C4-2B (cell line): ENCODE measurements at regions not wholly inside any gene's neighbourhood (a gene's known extent, or its start where the extent isn't known, plus 50 kb on each side); places are given as distances from the start of the nearest gene placed in this dataset.
"Not testable (repeated sequence)": the region's sequence is repeated elsewhere in the genome, so short reads cannot be mapped to it uniquely, and the experiment has no call there.

ENCODE experiments used
- H3K27ac ChIP-seq: fragments of 450-650 bp; 2 replicates; pipeline ENCODE4 v1.5.1; 2017
- ZFX ChIP-seq: fragments of 450-650 bp; IDR thresholded peaks from 2 replicates; pipeline ENCODE4 v1.6.1; 2017
- TF ChIP-seq, protein P1 (sequence below): fragments of 450-650 bp; conservative IDR thresholded peaks from 2 replicates; pipeline ENCODE4 v1.5.1; 2017; ENCODE audit warnings: mild to moderate bottlenecking

DNA sequence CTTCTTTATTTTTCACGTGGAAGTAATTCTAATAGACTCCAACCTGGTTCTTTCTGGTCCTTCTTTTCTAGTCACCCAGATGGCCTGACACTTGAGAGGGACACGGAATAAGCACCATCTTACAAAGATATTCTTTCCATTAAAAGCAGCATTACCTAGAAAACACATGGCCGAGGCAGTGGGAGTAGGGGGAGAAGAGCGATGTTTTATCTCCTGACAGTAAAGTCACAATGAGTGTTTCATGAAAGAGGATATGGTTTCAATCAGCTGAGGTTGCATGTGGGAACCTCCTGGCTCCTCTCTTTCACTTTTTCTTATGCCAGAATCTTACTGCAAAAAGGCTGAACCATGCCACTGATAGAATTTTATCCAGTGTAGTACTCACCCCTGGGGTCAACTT, 288.8 kb upstream of the SPAG17 start:
- H3K27ac ChIP-seq: no peak overlapping the region
- TF ChIP-seq ZFX: no peak
- TF ChIP-seq, protein P1, sequence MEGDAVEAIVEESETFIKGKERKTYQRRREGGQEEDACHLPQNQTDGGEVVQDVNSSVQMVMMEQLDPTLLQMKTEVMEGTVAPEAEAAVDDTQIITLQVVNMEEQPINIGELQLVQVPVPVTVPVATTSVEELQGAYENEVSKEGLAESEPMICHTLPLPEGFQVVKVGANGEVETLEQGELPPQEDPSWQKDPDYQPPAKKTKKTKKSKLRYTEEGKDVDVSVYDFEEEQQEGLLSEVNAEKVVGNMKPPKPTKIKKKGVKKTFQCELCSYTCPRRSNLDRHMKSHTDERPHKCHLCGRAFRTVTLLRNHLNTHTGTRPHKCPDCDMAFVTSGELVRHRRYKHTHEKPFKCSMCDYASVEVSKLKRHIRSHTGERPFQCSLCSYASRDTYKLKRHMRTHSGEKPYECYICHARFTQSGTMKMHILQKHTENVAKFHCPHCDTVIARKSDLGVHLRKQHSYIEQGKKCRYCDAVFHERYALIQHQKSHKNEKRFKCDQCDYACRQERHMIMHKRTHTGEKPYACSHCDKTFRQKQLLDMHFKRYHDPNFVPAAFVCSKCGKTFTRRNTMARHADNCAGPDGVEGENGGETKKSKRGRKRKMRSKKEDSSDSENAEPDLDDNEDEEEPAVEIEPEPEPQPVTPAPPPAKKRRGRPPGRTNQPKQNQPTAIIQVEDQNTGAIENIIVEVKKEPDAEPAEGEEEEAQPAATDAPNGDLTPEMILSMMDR: no peak

DNA sequence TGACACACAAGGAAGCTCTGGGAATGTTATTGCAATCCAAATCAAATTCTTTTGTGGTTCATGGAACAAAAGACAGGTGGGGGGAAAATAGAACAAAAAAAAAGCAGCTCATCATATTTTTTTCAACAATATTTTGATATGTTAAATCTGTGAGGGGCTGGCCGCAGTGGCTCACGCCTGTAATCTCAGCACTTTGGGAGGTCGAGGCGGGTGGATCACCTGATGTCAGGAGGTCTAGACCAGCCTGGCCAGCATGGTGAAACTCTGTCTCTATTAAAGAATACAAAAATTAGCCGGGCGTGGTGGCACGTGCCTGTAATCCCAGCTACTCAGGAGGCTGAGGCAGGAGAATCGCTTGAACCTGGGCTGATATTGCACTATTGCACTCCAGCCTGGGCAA, 279.4 kb upstream of the SPAG17 start:
- H3K27ac ChIP-seq: not testable (repeated sequence)

DNA sequence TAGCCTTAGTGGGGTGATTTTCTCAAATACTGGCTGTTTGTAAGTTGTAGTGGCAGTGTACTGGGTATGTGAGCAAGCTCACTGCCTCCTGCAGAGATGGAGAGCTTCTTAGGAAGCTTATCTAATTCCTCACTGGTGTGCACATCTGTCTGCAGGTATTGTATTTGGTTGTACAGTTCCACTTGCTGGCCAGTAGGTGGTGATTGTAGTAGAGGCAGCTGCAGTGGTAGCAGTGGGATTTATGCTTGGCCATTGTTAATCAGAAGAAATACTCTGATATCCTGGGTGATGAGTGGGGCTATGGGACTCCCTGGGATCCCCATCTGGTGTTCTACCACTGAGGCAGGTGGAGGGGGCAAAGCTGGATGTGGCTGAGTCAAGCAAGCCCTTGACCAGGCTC, 276.1 kb upstream of the SPAG17 start:
- no peak overlapping the region for H3K27ac ChIP-seq
- TF ChIP-seq, protein P1: peak; percentile 53
- no peak for TF ChIP-seq ZFX

DNA sequence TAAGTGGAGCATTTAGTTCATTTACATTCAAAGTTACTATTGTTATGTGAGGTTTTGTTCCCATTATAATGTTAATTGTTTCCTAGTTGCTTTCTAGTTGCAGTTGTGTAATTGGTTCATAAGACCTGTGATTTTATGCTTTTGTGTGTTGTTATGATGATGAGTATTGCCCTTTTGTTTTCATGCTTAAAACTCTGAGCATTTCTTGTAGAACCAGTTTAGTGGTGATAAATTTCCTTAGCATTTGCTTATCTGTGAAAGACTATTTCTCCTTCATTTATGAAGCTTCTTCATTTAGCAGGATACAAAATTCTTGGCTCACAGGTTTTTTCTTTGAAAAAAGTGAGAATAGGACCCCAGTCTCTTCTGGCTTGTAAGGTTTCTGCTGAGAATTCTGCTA, 274.8 kb upstream of the SPAG17 start:
- TF ChIP-seq ZFX: no peak
- TF ChIP-seq, protein P1: no peak
- H3K27ac ChIP-seq: no peak overlapping the region

DNA sequence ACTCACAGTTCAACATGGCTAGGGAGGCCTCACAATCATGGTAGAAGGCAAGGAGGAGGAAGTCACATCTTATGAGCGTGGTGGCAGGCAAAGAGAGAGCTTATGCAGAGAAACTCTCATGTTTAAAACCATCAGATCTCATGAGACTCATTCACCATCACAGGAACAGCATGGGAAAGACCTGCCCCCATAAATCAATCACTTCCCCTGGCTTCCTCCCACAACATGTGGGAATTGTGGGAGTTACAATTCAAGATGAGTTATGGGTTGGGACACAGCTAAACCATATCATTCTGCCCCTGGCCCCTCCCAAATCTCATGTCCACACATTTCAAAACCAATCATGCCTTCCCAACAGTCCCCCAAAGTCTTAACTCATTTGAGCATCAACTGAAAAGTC, 268.8 kb upstream of the SPAG17 start:
- H3K27ac ChIP-seq: not testable (repeated sequence)

DNA sequence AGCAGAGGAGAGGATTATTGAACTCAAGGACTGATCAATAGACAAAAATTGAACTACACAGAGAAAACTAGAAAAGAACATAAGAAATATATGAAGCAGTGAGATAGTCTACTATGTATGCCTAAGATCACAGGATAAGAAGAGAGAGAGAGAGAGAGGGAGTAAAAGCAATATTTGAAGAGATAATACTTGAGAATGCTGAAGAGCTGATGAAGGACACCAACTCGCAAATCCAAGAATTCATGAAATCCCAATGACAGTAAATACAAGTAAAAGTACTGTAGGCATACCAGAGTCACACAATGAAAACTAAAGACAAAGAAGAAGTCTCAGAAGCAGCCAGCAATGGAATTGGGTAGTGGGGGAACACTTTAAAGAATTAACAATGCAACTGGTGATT, 260.1 kb upstream of the SPAG17 start:
- no peak overlapping the region for H3K27ac ChIP-seq
- TF ChIP-seq ZFX: no peak
- TF ChIP-seq, protein P1: no peak

DNA sequence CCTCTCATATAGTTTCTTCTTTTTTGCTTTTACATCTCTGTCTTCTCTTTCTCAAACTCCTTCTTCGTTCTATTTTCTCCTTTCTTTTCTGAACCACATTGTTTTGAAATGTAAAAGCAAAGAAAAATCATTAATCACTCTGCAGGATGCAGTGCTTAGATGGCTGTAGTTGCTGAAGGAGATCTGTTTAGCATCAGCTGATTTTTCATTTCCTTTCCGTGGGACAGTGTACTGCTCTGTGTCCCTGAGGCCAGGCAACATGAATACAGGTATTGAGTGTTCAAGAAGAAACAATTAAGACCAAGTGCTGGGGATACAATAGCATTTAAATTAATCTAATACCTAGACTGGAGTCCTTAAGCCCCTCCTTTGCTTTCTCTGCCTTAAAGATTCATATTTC, 257.2 kb upstream of the SPAG17 start:
- no peak for TF ChIP-seq ZFX
- TF ChIP-seq, protein P1: no peak
- no peak overlapping the region for H3K27ac ChIP-seq

DNA sequence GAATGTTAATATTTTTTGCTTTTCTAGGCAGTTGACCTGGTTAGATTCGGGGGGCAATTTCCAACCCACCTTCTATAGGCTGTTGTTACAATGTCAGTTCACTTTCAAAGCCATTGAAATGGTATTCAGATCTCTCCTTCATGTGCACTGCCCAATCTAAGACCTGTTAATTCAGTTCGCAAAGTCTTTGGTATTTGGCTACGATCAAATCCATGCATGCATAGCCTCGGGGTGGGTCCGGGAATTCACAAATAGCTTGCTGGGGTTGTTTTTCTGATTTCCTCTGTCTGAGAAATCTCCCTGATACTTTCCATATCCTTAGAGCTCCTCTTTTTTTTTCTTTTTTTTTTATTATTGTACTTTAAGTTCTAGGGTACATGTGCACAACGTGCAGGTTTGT, 252.6 kb upstream of the SPAG17 start:
- H3K27ac ChIP-seq: no peak overlapping the region
- TF ChIP-seq, protein P1: no peak
- TF ChIP-seq ZFX: no peak

DNA sequence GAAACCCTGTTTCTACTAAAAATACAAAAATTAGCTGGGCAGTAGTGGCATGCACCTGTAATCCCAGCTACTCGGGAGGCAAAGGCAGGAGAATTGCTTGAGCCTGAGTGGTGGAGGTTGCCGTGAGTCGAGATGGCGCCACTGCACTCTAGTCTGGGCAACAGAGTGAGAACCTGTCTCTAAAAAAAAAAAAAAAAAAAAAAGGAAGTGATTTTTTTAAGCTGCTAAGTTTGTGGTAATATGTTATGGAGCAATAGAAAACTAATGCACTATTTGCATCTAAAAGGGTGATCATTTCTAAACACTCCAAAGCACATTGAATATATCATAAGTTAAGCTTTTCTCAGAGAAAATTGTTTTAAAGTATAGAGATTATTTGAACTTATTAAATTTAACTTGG, 244.8 kb upstream of the SPAG17 start:
- TF ChIP-seq, protein P1: no peak
- TF ChIP-seq ZFX: no peak
- no peak overlapping the region for H3K27ac ChIP-seq
